Stimulated activated CD8-positive, alpha-beta memory T cell treated with anti-CD3 and anti-CD28 coated beads, Interleukin-15, amount 100 ng/mL, for 24 hours (primary cell): ENCODE measurements at regions not wholly inside any gene's neighbourhood (a gene's known extent, or its start where the extent isn't known, plus 50 kb on each side); places are given as distances from the start of the nearest gene placed in this dataset.

Source experiments
- DNase-seq: peaks from one replicate; pipeline ENCODE4 v3.0.0-alpha.2; 2020; ENCODE audit warnings: low read depth

- DNase-seq: no peak
These were observed 608.1 kb upstream of the CADM1 start for GRCh38 chr11:116112087-116112935.

GRCh38 chr11:116111546-116111945, 607.3 kb upstream of the CADM1 start:
- DNase-seq: no peak

GRCh38 chr11:116110802-116111201, 606.6 kb upstream of the CADM1 start:
- DNase-seq: no peak

GRCh38 chr11:116110356-116110755, 606.1 kb upstream of the CADM1 start:
- DNase-seq: no peak

GRCh38 chr11:116109228-116109627, 605.0 kb upstream of the CADM1 start:
- DNase-seq: no peak

GRCh38 chr11:116108161-116108560, 603.9 kb upstream of the CADM1 start:
- no peak for DNase-seq

- DNase-seq: no peak
These were observed 603.0 kb upstream of the CADM1 start for GRCh38 chr11:116107229-116107628.

GRCh38 chr11:116104498-116105174, 600.4 kb upstream of the CADM1 start:
- no peak for DNase-seq

GRCh38 chr11:116101902-116102301, 597.7 kb upstream of the CADM1 start:
- no peak for DNase-seq

GRCh38 chr11:116100016-116100415, 595.8 kb upstream of the CADM1 start:
- DNase-seq: no peak

GRCh38 chr11:116099541-116099940, 595.3 kb upstream of the CADM1 start:
- DNase-seq: no peak

- DNase-seq: no peak
These were observed 592.2 kb upstream of the CADM1 start for GRCh38 chr11:116096272-116096995.

GRCh38 chr11:116093481-116094270, 589.5 kb upstream of the CADM1 start:
- no peak for DNase-seq

GRCh38 chr11:116093065-116093464, 588.9 kb upstream of the CADM1 start:
- no peak for DNase-seq

GRCh38 chr11:116086426-116086825, 582.2 kb upstream of the CADM1 start:
- no peak for DNase-seq

- no peak for DNase-seq
These were observed 580.9 kb upstream of the CADM1 start for GRCh38 chr11:116085031-116085635.

- DNase-seq: no peak
These were observed 580.3 kb upstream of the CADM1 start for GRCh38 chr11:116084511-116084910.

GRCh38 chr11:116082256-116082655, 578.0 kb upstream of the CADM1 start:
- DNase-seq: no peak

GRCh38 chr11:116079580-116079979, 575.4 kb upstream of the CADM1 start:
- no peak for DNase-seq

GRCh38 chr11:116078101-116078591, 573.9 kb upstream of the CADM1 start:
- no peak for DNase-seq

GRCh38 chr11:116077092-116077491, 572.9 kb upstream of the CADM1 start:
- no peak for DNase-seq
